ENCODE measurements at regions not wholly inside any gene's neighbourhood (a gene's known extent, or its start where the extent isn't known, plus 50 kb on each side); places are given as distances from the start of the nearest gene placed in this dataset.

DNA sequence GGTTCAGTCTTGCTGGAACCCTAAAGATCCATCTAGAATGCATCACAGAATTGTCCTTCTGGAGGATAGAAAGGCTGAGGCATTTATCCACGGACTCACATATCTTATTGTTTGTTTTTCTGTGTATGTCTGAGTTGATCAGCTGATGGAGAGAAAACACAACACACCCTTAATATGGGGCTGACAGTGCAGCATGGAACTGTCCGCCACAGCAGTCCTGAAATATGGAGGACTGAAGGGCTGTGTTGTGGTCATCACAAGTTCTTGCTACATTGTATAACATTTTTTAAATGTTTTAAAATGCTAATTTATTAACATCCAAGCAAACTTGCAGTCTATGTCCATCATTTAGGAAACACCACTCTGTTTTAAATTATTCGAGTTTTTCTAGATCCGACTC lies 448.9 kb upstream of the ERCC4 start:
- WGBS = 80% methylated on average over 4 of the region's 4 CpGs
- Histone ChIP-seq H3K9me3 (ENCODE audit: control insufficient read depth in 4 of 4, low read length in 3 of 4) (no peaks in the 10 kb centered on the region), H3K9ac (ENCODE audit: low read depth in 1 of 2, low read length in 2 of 2) (no peak overlapping the region), H3K36me3 (ENCODE audit: control insufficient read depth in 4 of 4, insufficient read depth in 3 of 4, low read depth in 1 of 4, low read length in 3 of 4) (peaks cover 0 to 8% (median 0%) of the 10 kb centered on the region in 4 donors), H3K27ac (ENCODE audit: low read depth in 1 of 2, low read length in 2 of 2) (no peak overlapping the region), H3K4me1 (ENCODE audit: control insufficient read depth in 4 of 4, insufficient read depth in 4 of 4, low read length in 3 of 4) (no peaks in the 10 kb centered on the region), H3K4me3 (ENCODE audit: low read depth in 1 of 3, low read length in 3 of 3) (no peak overlapping the region), H3K27me3 (ENCODE audit: control insufficient read depth in 4 of 4, insufficient read depth in 4 of 4, low read length in 3 of 4) (no peaks in the 10 kb centered on the region)
- no peak for DNase-seq (ENCODE audit: low spot score)
- TF ChIP-seq JUND (IDR thresholded peaks at IDR 0.05) (no peak), RXRA (IDR thresholded peaks at IDR 0.05) (no peak), RAD21 (IDR thresholded peaks at IDR 0.05) (no peak), EGR1 (IDR thresholded peaks at IDR 0.05; ENCODE audit: low read depth in 2 of 2) (no peak), YY1 (IDR thresholded peaks at IDR 0.05) (no peak)
- TF ChIP-seq, protein P1, sequence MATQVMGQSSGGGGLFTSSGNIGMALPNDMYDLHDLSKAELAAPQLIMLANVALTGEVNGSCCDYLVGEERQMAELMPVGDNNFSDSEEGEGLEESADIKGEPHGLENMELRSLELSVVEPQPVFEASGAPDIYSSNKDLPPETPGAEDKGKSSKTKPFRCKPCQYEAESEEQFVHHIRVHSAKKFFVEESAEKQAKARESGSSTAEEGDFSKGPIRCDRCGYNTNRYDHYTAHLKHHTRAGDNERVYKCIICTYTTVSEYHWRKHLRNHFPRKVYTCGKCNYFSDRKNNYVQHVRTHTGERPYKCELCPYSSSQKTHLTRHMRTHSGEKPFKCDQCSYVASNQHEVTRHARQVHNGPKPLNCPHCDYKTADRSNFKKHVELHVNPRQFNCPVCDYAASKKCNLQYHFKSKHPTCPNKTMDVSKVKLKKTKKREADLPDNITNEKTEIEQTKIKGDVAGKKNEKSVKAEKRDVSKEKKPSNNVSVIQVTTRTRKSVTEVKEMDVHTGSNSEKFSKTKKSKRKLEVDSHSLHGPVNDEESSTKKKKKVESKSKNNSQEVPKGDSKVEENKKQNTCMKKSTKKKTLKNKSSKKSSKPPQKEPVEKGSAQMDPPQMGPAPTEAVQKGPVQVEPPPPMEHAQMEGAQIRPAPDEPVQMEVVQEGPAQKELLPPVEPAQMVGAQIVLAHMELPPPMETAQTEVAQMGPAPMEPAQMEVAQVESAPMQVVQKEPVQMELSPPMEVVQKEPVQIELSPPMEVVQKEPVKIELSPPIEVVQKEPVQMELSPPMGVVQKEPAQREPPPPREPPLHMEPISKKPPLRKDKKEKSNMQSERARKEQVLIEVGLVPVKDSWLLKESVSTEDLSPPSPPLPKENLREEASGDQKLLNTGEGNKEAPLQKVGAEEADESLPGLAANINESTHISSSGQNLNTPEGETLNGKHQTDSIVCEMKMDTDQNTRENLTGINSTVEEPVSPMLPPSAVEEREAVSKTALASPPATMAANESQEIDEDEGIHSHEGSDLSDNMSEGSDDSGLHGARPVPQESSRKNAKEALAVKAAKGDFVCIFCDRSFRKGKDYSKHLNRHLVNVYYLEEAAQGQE (IDR thresholded peaks at IDR 0.05) = peak; percentile 97

DNA sequence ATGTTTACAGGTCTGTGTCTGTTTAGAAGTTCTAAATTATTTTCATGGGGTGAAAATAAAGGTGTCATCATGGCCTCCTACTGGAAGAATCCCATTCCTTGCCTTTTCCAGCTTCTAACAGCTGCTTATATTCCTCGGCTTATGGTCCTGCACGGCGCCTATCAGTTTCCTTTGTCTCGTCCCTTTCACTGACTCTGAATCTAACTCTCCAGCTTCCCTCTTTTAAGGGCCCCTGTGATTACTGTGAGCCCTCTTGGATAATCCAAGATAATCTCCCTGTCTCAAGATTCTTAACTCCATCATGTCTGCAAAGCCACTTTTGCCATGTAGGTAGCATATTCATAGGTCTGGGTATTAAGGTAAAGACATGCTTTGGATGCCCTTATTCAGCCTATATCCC lies 441.0 kb upstream of the ERCC4 start:
- Histone ChIP-seq H3K27me3 (ENCODE audit: control insufficient read depth in 4 of 4, insufficient read depth in 4 of 4, low read length in 3 of 4) (no peaks in the 10 kb centered on the region), H3K27ac (ENCODE audit: low read depth in 1 of 2, low read length in 2 of 2) (no peak overlapping the region), H3K36me3 (ENCODE audit: control insufficient read depth in 4 of 4, insufficient read depth in 3 of 4, low read depth in 1 of 4, low read length in 3 of 4) (peaks cover 0 to 28% (median 14%) of the 10 kb centered on the region in 4 donors), H3K9me3 (ENCODE audit: control insufficient read depth in 4 of 4, low read length in 3 of 4) (peaks cover 0 to 5% (median 4%) of the 10 kb centered on the region in 4 donors), H3K9ac (ENCODE audit: low read depth in 1 of 2, low read length in 2 of 2) (no peak overlapping the region), H3K4me1 (ENCODE audit: control insufficient read depth in 4 of 4, insufficient read depth in 4 of 4, low read length in 3 of 4) (no peaks in the 10 kb centered on the region), H3K4me3 (ENCODE audit: low read depth in 1 of 3, low read length in 3 of 3) (no peak overlapping the region)
- DNase-seq (ENCODE audit: low spot score) = no peak
- WGBS = 81% methylated on average over 4 of the region's 4 CpGs
- TF ChIP-seq, protein P2, sequence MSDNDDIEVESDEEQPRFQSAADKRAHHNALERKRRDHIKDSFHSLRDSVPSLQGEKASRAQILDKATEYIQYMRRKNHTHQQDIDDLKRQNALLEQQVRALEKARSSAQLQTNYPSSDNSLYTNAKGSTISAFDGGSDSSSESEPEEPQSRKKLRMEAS (IDR thresholded peaks at IDR 0.05) = no peak
- TF ChIP-seq NR2F2 (IDR thresholded peaks at IDR 0.05) (no peak), FOXA2 (IDR thresholded peaks at IDR 0.05) (no peak), YY1 (IDR thresholded peaks at IDR 0.05) (no peak), HNF4A (conservative IDR thresholded peaks at IDR 0.05) (no peak), RXRA (IDR thresholded peaks at IDR 0.05) (no peak), RAD21 (IDR thresholded peaks at IDR 0.05) (no peak), JUND (IDR thresholded peaks at IDR 0.05) (no peak), FOXA1 (IDR thresholded peaks at IDR 0.05) (no peak), GABPA (IDR thresholded peaks at IDR 0.05 in 1 of 2, conservative IDR thresholded peaks at IDR 0.05 in 1 of 2) (no peak), SP1 (IDR thresholded peaks at IDR 0.05) (no peak), TAF1 (conservative IDR thresholded peaks at IDR 0.05) (no peak), HNF4G (IDR thresholded peaks at IDR 0.05) (no peak)
- TF ChIP-seq, protein P3, sequence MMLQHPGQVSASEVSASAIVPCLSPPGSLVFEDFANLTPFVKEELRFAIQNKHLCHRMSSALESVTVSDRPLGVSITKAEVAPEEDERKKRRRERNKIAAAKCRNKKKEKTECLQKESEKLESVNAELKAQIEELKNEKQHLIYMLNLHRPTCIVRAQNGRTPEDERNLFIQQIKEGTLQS (IDR thresholded peaks at IDR 0.05) = no peak
- TF ChIP-seq, protein P4, sequence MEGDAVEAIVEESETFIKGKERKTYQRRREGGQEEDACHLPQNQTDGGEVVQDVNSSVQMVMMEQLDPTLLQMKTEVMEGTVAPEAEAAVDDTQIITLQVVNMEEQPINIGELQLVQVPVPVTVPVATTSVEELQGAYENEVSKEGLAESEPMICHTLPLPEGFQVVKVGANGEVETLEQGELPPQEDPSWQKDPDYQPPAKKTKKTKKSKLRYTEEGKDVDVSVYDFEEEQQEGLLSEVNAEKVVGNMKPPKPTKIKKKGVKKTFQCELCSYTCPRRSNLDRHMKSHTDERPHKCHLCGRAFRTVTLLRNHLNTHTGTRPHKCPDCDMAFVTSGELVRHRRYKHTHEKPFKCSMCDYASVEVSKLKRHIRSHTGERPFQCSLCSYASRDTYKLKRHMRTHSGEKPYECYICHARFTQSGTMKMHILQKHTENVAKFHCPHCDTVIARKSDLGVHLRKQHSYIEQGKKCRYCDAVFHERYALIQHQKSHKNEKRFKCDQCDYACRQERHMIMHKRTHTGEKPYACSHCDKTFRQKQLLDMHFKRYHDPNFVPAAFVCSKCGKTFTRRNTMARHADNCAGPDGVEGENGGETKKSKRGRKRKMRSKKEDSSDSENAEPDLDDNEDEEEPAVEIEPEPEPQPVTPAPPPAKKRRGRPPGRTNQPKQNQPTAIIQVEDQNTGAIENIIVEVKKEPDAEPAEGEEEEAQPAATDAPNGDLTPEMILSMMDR (IDR thresholded peaks at IDR 0.05; ENCODE audit: low read depth, low read length, missing input control) = no peak
- TF ChIP-seq, protein P5, sequence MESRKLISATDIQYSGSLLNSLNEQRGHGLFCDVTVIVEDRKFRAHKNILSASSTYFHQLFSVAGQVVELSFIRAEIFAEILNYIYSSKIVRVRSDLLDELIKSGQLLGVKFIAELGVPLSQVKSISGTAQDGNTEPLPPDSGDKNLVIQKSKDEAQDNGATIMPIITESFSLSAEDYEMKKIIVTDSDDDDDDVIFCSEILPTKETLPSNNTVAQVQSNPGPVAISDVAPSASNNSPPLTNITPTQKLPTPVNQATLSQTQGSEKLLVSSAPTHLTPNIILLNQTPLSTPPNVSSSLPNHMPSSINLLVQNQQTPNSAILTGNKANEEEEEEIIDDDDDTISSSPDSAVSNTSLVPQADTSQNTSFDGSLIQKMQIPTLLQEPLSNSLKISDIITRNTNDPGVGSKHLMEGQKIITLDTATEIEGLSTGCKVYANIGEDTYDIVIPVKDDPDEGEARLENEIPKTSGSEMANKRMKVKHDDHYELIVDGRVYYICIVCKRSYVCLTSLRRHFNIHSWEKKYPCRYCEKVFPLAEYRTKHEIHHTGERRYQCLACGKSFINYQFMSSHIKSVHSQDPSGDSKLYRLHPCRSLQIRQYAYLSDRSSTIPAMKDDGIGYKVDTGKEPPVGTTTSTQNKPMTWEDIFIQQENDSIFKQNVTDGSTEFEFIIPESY (IDR thresholded peaks at IDR 0.05) = no peak
- TF ChIP-seq, protein P1 (IDR thresholded peaks at IDR 0.05) = no peak

Data from liver (tissue), 8 donors.